Tibial nerve (tissue), 4 donors: ENCODE measurements at regions not wholly inside any gene's neighbourhood (a gene's known extent, or its start where the extent isn't known, plus 50 kb on each side); places are given as distances from the start of the nearest gene placed in this dataset.

ENCODE experiments used
- DNase-seq, 2 donors: peaks; one replicate each; pipeline ENCODE4 v3.0.0-alpha.2; 2019; ENCODE audit warnings: low spot score in 2 of 2
- H3K27ac ChIP-seq, 4 donors: fragments of 200-600 bp; sonication (generic) in 3 of 4; one replicate each; pipeline ENCODE4 v1.5.1; 2017 to 2019; ENCODE audit warnings: mild to moderate bottlenecking in 1 of 4
- H3K27me3 ChIP-seq, 2 donors: fragments of 200-600 bp; sonication (generic) in 1 of 2; one replicate each; pipeline versions ENCODE4 v1.5.1 to v1.6.0; 2017 to 2019
- H3K36me3 ChIP-seq, 3 donors: fragments of 200-600 bp; sonication (generic); one replicate each; pipeline ENCODE4 v1.5.1; 2018 to 2019
- H3K4me1 ChIP-seq, 4 donors: fragments of 200-600 bp; sonication (generic) in 3 of 4; one replicate each; pipeline ENCODE4 v1.5.1; 2017 to 2019
- H3K4me3 ChIP-seq, 4 donors: fragments of 200-600 bp; sonication (generic) in 3 of 4; one replicate each; pipeline ENCODE4 v1.5.1; 2017 to 2019; ENCODE audit warnings: mild to moderate bottlenecking in 1 of 4, moderate library complexity in 1 of 4
- H3K9me3 ChIP-seq, 4 donors: fragments of 200-600 bp; sonication (generic) in 3 of 4; one replicate each; pipeline ENCODE4 v1.5.1; 2017 to 2019
- CTCF ChIP-seq, 5 experiments: fragments of 200-600 bp in 3 of 5; fragments of 450-650 bp in 2 of 5; sonication (generic) in 3 of 5; IDR thresholded peaks; one replicate each; pipeline ENCODE4 v1.5.1; 2016 to 2019; ENCODE audit warnings: antibody characterized with exemption in 5 of 5, mild to moderate bottlenecking in 3 of 5, moderate library complexity in 2 of 5
- EP300 ChIP-seq, 2 donors: sonication (generic); formaldehyde crosslinking; IDR thresholded peaks; one replicate each; pipeline ENCODE4 v1.6.1; 2017; ENCODE audit warnings: antibody characterized with exemption in 2 of 2, mild to moderate bottlenecking in 1 of 2
- POLR2A ChIP-seq, 2 donors: fragments of 450-650 bp; IDR thresholded peaks; one replicate each; pipeline ENCODE4 v1.6.1; 2017; ENCODE audit warnings: antibody characterized with exemption in 2 of 2, mild to moderate bottlenecking in 2 of 2, moderate library complexity in 2 of 2
- WGBS, 2 donors: methylation state at CpG; one replicate each; pipeline ENCODE4 v1.1.5; 2018; 5-methylcytosine and 5-hydroxymethylcytosine counted together

- no peaks in the 10 kb centered on the region for H3K9me3 ChIP-seq
- H3K36me3 ChIP-seq: no peaks in the 10 kb centered on the region
- DNase-seq: no peak
- no peak overlapping the region for H3K4me3 ChIP-seq
- TF ChIP-seq CTCF (IDR thresholded peaks at IDR 0.05): no peak
- TF ChIP-seq POLR2A (IDR thresholded peaks at IDR 0.05): no peak
- TF ChIP-seq EP300 (IDR thresholded peaks at IDR 0.05): no peak
- no peak overlapping the region for H3K27ac ChIP-seq
- peaks cover 0 to under 1% (median 0%) of the 10 kb centered on the region in 4 donors for H3K4me1 ChIP-seq
- H3K27me3 ChIP-seq: no peaks in the 10 kb centered on the region
- 64 to 68% methylated on average over 3 of the region's 3 CpGs for WGBS, 2 donors
Observed at GRCh38 chr11:128235426-128235825, 351.9 kb downstream of the ETS1 start.

- Histone ChIP-seq H3K27me3 (no peaks in the 10 kb centered on the region), H3K27ac (no peak overlapping the region), H3K4me1 (no peaks in the 10 kb centered on the region), H3K9me3 (no peaks in the 10 kb centered on the region), H3K36me3 (no peaks in the 10 kb centered on the region), H3K4me3 (no peak overlapping the region)
- TF ChIP-seq EP300 (IDR thresholded peaks at IDR 0.05): no peak
- TF ChIP-seq CTCF (IDR thresholded peaks at IDR 0.05): no peak
- no peak for TF ChIP-seq POLR2A (IDR thresholded peaks at IDR 0.05)
- WGBS, 2 donors: 88 to 89% methylated on average over 6 of the region's 6 CpGs
- DNase-seq: no peak
Observed at GRCh38 chr11:128234143-128234542, 353.2 kb downstream of the ETS1 start.

- 89 to 93% methylated on average over 5 of the region's 5 CpGs for WGBS, 2 donors
- no peak overlapping the region for H3K4me3 ChIP-seq
- no peaks in the 10 kb centered on the region for H3K27me3 ChIP-seq
- H3K27ac ChIP-seq: no peak overlapping the region
- TF ChIP-seq CTCF (IDR thresholded peaks at IDR 0.05) (no peak), POLR2A (IDR thresholded peaks at IDR 0.05) (no peak), EP300 (IDR thresholded peaks at IDR 0.05) (no peak)
- no peaks in the 10 kb centered on the region for H3K4me1 ChIP-seq
- DNase-seq: no peak
- no peaks in the 10 kb centered on the region for H3K36me3 ChIP-seq
- H3K9me3 ChIP-seq: no peaks in the 10 kb centered on the region
Observed at GRCh38 chr11:128232588-128232987, 354.8 kb downstream of the ETS1 start.

- TF ChIP-seq CTCF (IDR thresholded peaks at IDR 0.05) (no peak), POLR2A (IDR thresholded peaks at IDR 0.05) (no peak), EP300 (IDR thresholded peaks at IDR 0.05) (no peak)
- Histone ChIP-seq H3K36me3 (no peaks in the 10 kb centered on the region), H3K4me1 (no peaks in the 10 kb centered on the region), H3K4me3 (no peak overlapping the region), H3K27me3 (no peaks in the 10 kb centered on the region), H3K27ac (no peak overlapping the region), H3K9me3 (no peaks in the 10 kb centered on the region)
- 87 to 89% methylated on average over 4 of the region's 4 CpGs for WGBS, 2 donors
- no peak for DNase-seq
Observed at GRCh38 chr11:128231845-128232410, 355.4 kb downstream of the ETS1 start.

- TF ChIP-seq EP300 (IDR thresholded peaks at IDR 0.05): no peak
- no peak for TF ChIP-seq POLR2A (IDR thresholded peaks at IDR 0.05)
- no peak for TF ChIP-seq CTCF (IDR thresholded peaks at IDR 0.05)
- H3K4me1 ChIP-seq: no peaks in the 10 kb centered on the region
- no peaks in the 10 kb centered on the region for H3K27me3 ChIP-seq
- 89 to 90% methylated on average over 3 of the region's 3 CpGs for WGBS, 2 donors
- no peaks in the 10 kb centered on the region for H3K36me3 ChIP-seq
- no peak overlapping the region for H3K4me3 ChIP-seq
- no peaks in the 10 kb centered on the region for H3K9me3 ChIP-seq
- H3K27ac ChIP-seq: no peak overlapping the region
- no peak for DNase-seq
Observed at GRCh38 chr11:128227466-128227865, 359.9 kb downstream of the ETS1 start.
